Stimulated activated CD8-positive, alpha-beta memory T cell treated with anti-CD3 and anti-CD28 coated beads, Interleukin-4, amount 100 ng/mL, for 4 hours (primary cell): ENCODE measurements at regions not wholly inside any gene's neighbourhood (a gene's known extent, or its start where the extent isn't known, plus 50 kb on each side); places are given as distances from the start of the nearest gene placed in this dataset.
"Not testable (repeated sequence)": the region's sequence is repeated elsewhere in the genome, so short reads cannot be mapped to it uniquely, and the experiment has no call there.

Experiments used
- DNase-seq, 2 donors: peaks; one replicate each; pipeline ENCODE4 v3.0.0-alpha.2; 2020; ENCODE audit warnings: low read depth in 2 of 2, low spot score in 1 of 2

DNA sequence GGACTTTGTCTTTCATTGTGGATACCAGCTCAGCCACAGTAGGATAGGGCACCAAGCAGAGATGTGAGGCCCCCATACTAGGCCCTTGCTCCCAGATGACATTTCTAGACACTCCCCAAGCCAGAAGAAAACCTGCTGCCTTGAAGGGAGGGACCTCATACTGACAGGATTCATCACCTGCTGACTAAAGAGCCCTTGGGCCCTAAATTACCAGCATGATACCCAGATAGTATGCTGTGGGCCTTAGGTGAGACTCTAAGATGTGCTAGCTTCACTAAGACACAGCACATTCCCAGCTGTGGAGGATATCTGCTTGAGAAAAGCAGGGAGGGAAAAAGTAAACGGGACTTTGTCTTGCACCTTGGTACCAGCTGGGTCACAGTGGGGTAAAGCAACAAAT lies 324.0 kb downstream of the TBL1XR1 start:
- DNase-seq: no peak

GRCh38 chr3:176872771-176873209 lies 324.5 kb downstream of the TBL1XR1 start:
- no peak for DNase-seq

DNA sequence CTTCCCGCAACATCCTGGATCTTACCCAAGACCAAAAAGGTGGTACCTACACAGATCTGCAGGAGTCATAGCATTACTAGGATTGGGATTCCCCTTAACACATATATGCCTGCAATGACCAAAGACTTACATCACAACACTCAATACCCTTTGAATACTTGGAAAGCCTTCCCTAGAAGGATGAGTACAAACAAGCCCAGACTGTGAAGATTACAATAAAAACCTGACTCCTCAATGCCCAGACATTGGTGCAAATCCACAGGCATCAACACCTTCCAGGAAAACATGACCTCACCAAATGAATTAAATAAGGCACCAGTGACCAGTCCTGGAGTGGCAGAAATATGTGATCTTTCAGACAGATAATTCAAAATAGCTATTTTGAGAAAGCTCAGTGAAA lies 326.8 kb downstream of the TBL1XR1 start:
- no peak for DNase-seq

DNA sequence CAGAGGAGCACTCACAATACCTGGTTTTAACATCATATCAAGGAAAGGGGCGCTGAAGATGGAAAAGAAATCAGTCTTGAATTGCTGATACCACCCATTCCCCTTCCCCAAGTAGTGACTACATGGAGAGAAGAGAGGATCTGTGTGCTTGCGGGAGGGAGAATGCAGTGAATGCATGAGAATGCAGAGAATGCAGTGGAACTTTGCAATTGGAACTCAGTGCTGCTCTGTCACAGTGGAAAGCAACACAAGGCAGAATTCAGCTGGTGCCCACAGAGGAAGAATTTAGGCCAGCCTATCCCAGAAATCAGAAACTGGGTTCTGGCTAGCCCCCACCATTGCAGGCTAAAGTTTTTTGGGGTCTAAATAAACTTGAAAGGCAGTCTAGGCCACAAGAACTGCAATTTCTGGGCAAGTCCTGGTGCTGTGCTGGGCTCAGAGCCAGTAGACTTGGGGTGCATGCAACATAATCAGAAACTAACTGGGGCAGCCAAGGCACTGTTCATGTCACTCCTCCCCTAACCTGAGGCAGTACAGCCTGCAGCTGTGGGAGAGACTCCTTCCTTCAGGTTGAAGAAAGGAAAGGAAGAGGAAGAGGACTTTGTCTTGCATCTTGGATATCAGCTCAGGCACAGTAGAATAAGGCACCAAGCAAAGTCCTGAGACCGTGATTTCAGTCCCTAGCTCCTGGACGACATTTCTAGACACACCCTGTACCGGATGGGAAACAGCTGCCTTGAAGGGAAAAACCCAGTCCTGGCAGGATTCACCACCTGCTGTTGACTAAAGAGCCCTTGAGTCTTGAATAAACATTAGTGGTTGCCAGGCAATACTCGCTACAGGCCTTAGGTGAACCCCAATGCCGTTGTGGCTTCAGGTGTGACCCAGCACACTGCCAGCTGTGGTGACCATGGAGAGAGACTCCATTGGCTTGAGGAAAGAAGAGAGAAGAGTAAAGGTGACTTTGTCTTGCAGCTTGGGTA lies 329.3 kb downstream of the TBL1XR1 start:
- no peak for DNase-seq

- DNase-seq: no peak
Measured at GRCh38 chr3:176861137-176861536, 336.1 kb downstream of the TBL1XR1 start.

- DNase-seq: no peak
Measured at GRCh38 chr3:176856721-176857120, 340.6 kb downstream of the TBL1XR1 start.

DNA sequence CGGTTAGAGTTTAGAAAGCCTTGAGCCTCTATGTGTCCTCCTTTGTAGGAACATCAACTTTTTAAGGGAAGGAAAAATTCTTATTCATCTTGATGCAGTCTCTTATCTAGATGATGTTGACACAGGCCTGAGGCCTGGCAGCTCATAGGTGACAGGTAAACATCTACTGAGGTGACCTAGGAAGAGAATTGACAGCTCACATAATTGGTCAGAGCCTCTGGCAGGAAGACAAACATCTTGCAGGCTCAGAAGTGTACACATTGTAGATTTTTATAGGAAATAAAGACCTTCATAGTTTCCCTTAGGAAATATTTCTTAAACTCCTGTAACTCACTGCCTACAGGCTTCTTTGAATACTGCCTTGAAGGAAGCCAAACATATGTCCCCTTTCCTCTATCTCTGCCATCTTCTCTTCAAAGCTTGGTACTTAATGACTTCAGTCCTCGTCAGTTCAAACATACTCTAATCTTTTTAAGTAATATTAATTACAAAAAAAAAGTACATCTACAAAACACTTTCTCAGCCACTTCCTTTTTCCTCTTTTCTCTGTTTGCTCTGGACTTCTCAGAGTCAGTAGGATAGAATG lies 341.3 kb downstream of the TBL1XR1 start:
- DNase-seq: no peak

DNA sequence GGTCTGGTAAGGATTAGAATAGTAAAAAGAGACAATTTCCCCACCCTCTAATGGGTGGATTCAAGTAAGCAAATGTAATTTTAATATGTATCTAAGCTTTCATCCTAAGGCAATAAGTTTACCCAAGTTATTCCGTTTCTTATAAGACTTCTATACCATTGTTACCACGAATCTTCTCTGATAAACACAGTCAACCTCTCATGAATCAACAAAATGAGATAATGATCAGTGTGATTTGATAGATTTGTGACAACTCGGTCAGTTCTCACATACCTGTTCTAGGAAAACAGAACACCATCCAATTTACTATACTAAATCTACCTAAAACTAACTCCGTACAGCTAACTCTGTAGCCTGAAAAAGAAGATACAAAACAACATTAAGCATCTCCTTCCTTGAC lies 342.1 kb downstream of the TBL1XR1 start:
- DNase-seq: no peak

GRCh38 chr3:176850498-176850897 lies 346.8 kb downstream of the TBL1XR1 start:
- no peak for DNase-seq

- DNase-seq: no peak
Measured at GRCh38 chr3:176848431-176849214, 348.7 kb downstream of the TBL1XR1 start.

GRCh38 chr3:176842914-176843313 lies 354.4 kb downstream of the TBL1XR1 start:
- DNase-seq: no peak

- no peak for DNase-seq
Measured at GRCh38 chr3:176840641-176841286, 356.5 kb downstream of the TBL1XR1 start.

GRCh38 chr3:176839901-176840300 lies 357.4 kb downstream of the TBL1XR1 start:
- no peak for DNase-seq

DNA sequence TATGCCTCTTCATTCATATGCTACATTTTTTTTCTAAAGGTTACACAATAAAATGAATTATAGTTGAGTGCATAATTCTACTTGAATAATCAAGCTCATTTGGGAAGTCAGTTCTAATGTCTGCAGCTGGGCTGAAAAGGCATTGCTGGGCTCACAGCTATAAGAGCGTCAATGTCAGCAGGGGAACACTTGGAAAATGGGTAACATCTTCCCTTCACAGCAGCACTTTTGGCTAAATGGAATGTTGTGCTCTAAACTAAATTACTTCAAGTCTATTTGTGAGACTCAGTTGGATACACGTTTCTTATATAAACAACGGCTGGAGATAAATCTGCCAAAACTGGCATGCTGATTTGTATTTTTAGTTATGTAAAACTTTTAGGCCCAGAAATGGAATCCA lies 357.8 kb downstream of the TBL1XR1 start:
- no peak for DNase-seq

GRCh38 chr3:176827244-176827643 lies 370.0 kb downstream of the TBL1XR1 start:
- DNase-seq: not testable (repeated sequence)

- no peak for DNase-seq
Measured at GRCh38 chr3:176824811-176825210, 372.5 kb downstream of the TBL1XR1 start.

DNA sequence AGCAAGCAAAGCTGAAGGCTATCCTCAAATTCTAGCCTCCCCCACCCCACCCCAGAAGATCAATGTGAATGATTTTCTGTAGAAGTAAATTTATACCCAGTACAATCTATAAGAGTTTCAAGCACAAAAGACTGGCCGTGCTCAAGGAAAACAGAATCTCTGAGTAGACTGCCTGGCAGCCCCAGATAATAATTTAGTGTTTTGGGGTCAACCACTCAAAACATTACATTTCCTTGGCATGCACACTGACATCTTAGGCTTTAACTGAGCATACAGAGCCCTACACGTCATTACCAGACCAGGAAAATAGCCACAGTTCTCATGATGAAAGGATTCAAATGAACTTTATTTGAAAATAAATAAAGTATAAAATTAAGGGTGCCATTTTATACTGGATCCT lies 376.5 kb downstream of the TBL1XR1 start:
- DNase-seq: no peak

DNA sequence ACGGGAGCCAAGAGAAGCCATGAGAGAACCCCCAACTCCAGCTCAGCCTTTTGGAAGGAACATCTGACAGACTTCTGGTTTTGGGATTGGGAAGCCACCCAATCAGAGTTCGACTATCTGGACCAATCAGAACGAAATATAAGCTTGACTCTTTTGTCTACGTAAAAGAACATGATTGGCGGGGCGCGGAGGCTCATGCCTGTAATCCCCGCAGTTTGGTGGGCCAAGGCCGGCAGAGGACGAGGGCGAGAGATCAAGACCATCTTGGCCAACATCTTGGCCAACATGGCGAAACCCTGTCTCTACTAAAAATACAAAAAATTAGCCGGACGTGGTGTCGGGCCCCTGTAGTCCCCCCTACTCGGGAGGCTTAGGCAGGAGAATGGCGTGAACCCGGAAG lies 380.3 kb downstream of the TBL1XR1 start:
- no peak for DNase-seq

DNA sequence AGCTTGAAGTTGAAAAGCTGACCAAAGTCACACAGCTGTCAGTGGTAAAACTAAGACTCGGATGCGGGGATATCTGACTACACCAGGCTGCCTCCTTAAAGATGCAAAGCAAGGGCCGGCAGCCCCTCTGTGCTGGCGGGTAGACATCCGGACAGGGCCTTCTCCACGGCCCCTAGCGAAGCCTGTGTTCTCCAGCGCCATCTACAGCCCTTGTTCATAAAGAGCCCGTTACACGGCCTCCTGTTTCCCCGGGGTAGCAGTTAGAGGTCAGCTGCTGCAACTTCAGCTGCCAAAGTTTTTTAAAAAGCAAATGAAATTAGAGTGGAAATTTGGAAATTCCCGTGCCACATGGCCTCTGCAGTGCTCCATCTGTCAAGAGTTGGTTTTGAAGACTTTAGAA lies 383.0 kb downstream of the TBL1XR1 start:
- DNase-seq: no peak

DNA sequence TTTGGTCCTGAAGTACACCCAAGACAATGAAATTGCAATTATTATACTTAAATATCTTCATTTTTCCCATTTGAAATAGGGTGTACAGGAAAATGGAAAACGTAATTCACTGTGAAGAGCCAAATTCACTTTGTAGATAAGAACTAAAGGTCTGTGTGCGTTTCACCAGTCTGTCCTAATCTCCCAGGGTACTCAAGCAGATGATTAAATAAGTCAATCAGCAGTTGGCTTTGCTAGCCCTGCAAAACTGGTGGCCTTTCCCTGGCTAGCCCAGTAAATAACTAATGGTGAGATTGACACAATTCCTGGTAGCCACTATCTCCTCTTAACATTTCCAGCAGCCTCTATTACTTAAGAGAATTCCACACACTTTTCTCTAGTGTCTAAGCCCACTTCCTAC lies 389.3 kb downstream of the TBL1XR1 start:
- no peak for DNase-seq

GRCh38 chr3:176799675-176800074 lies 397.6 kb downstream of the TBL1XR1 start:
- DNase-seq: no peak
